NOMO-1 (cell line): ENCODE measurements at regions not wholly inside any gene's neighbourhood (a gene's known extent, or its start where the extent isn't known, plus 50 kb on each side); places are given as distances from the start of the nearest gene placed in this dataset.
"Not testable (repeated sequence)": the region's sequence is repeated elsewhere in the genome, so short reads cannot be mapped to it uniquely, and the experiment has no call there.

Experiments
- DNase-seq, 2 experiments: peaks; one replicate each; lab custom pipeline; 2025; ENCODE audit not compliant: unreplicated experiment in 2 of 2; lab: John Stamatoyannopoulos, UW

- DNase-seq, result no peak
Observed at GRCh38 chr20:26218301-26218700, 521.6 kb upstream of the ZNF337 start.

DNA sequence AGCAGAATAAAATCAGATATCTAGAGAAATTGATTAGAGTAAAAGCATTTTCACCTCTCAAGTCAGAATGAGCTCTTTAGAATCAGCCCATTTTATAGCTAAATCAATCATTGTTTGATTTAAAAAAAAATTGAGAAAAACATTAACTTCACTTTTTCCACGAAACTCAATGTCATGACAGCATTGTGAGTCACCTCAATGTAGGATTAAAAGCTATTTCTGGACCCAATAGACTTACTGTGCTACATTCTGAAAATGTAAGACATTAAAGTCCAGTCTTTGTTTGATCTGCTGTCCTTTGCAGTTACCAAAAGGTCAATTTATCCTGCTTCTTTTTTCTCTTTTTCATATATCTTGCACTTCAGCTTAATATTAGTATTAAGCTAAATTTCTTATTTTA is 519.4 kb upstream of the ZNF337 start:
- DNase-seq, result no peak

DNA sequence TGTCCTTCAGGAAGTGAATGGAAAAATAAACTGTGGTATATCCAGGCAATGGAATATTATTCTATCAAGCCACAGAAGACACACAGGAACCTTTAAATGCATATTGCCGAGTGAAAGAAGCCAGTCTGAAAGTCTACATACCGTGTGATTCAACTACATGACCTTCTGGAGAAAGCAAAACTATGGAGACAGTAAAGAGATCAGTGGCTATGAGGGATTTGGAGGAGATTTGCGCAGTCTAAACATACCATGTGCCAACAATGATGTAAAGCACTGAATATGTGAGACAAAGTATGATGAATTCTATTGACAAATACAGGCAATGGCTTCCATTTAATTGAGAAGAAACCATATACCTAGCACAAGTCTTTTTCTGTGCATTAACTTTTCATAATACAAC is 518.3 kb upstream of the ZNF337 start:
- DNase-seq, result no peak

GRCh38 chr20:26209171-26209941 is 512.7 kb upstream of the ZNF337 start:
- DNase-seq, result no peak

DNA sequence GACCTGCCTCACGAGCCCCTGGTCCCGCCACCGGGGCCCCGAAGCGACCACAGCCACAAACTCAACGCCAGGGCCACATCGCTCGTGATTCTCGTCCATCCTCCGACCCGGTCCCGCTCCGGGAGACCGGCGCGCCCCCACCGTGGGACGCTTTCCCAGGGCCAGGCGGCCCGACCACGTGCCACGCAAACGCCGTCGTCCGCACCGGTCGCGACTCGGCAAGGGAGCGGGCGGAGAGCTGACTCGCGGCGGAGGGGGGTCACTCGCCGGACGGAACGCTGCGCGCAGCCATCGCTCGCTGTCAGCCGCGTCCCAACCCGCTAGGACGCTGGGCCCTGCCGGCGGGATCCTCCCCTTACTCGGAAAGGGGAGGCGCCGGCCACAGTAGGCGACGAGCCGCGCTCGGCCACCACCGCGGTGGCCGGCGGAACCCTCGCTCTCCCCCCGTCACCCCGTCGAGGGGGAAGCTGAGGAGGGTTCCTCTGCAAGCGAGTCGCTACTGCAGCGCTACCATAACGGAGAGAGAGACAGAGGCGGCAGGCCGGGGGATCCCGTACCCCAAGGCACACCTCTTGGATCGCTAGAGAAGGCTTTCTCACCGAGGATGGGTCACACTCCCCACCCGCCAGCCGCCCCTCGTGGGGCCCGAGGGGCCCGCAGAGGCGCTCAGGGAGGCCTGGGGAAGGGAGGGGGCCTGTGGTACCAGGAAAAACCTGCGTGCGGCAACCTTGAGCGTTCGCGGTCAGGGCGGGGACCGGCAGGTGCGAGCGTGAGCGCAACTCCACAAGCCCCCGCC is 511.8 kb upstream of the ZNF337 start:
- DNase-seq, result no peak

GRCh38 chr20:26207967-26208295 is 511.3 kb upstream of the ZNF337 start:
- not testable (repeated sequence) for DNase-seq

- DNase-seq, result no peak
Observed at GRCh38 chr20:26207237-26207966, 510.7 kb upstream of the ZNF337 start.

DNA sequence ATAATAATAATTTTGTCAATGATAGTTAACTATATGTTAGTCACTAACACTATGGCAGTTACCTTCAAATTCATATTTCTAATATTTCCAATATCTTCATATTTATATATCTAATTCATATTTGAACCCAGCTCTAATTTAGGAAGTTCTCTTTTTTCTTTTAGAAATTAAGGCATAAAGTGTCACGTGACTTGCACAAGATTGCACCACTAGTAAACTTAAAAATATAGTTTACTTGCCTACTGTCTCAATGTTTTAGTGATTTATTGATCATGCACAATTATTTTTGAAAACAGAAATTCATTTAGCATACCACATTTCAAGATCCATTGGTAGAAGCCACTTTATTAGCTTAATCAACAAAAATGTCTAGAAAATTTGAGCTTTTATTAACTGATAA is 508.7 kb upstream of the ZNF337 start:
- DNase-seq, result no peak

GRCh38 chr20:26201026-26201425 is 504.4 kb upstream of the ZNF337 start:
- DNase-seq, result not testable (repeated sequence)

DNA sequence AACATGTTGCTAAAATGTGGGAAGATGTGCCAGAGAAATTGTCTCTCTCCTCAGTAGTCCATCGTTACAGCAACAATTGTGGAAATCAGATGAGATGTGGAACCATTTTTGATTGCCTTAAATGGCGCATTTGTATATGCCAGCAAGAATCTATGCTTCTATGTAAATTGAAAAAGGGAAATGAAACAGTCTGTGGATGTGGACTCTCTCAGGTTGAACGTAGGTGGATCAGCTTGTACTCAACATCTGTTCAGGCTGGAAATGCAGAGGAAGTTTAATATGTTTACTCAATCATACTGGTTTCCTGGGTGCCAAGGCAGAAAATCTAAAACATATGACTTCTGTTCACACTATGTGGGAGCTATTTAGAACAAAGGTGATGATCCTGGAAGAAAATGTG is 490.7 kb upstream of the ZNF337 start:
- DNase-seq, result not testable (repeated sequence)

GRCh38 chr20:26183720-26184119 is 487.1 kb upstream of the ZNF337 start:
- DNase-seq, result not testable (repeated sequence)

DNA sequence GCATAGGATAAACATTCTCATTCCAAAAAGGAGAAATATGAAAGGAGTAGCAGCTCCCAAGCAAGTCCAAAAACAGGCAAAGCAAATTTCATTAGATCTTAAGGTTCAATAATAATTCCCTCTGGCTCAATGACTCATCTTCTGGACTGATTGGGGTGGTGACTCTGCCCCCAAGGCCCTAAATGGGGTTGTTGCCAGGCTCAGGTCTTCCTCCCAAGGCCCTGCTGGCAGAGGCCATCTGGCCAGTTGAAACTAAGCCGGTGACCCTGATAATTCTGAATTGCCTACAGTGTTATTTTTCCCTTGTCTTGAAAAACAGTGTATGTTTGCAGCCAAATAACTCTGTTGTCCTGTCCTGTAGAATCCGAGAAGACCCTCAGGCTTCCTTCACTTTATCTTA is 484.7 kb upstream of the ZNF337 start:
- not testable (repeated sequence) for DNase-seq

- not testable (repeated sequence) for DNase-seq
Observed at GRCh38 chr20:26171875-26172274, 475.2 kb upstream of the ZNF337 start.

GRCh38 chr20:26169506-26169905 is 472.9 kb upstream of the ZNF337 start:
- no peak for DNase-seq

DNA sequence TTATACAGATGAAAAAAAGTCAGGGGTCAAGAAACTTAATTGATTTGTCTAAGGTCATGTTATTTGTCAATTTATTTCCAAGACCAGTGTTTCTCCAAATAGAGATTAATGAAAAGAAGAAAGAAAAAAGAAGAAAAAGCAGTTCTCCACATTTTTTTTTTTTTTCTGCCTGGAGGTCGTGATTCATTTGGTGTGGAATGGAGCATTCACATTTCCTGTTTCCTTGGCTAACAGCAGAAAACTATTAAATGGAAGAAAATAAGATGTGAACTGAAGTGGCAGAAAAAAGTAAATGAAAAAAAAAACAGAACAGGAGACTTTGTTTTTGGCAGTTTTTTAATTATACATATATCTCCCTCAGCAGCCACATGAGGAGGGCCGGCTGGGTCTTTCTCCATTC is 470.8 kb upstream of the ZNF337 start:
- DNase-seq, result no peak

GRCh38 chr20:26163890-26164289 is 467.2 kb upstream of the ZNF337 start:
- no peak for DNase-seq

GRCh38 chr20:26163151-26163550 is 466.5 kb upstream of the ZNF337 start:
- DNase-seq, result not testable (repeated sequence)

- DNase-seq, result not testable (repeated sequence)
Observed at GRCh38 chr20:26161741-26162140, 465.1 kb upstream of the ZNF337 start.

DNA sequence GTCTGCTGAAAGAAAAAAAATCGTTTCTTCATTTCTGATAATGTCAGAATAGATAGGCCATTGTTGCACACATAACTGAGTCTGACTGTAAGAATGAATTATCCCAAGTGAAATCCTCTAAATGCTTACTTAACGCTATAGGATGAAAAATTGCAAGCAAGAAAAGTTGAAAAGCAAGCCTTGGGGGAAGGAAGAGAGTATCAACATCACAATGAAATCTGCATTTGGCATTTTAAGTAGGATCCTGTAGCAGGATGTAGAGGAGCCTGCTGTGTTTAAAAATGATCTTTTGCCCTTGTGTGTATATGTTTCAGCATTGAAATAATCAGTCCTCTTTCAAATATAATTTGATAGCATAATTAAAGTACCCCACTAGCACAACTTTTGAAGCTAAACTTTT is 464.3 kb upstream of the ZNF337 start:
- DNase-seq, result not testable (repeated sequence)

DNA sequence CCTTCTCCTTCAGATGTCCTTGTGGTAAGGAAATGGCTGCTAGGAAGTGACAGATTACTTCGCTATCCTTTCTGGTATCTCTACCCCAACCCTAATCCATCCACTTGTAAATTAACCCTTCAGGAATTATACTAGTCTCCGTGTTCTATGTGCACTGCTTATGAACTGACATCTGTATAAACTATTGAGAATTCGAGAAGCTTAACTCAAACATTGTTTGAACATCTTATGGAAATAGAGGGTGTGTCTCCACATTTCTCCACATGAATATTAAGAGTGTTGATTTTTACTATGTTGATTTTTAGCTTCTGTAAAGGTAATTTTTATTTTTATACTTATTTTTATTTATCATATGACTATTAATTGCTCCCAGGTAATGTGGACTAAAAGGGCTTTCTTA is 457.6 kb upstream of the ZNF337 start:
- no peak for DNase-seq

DNA sequence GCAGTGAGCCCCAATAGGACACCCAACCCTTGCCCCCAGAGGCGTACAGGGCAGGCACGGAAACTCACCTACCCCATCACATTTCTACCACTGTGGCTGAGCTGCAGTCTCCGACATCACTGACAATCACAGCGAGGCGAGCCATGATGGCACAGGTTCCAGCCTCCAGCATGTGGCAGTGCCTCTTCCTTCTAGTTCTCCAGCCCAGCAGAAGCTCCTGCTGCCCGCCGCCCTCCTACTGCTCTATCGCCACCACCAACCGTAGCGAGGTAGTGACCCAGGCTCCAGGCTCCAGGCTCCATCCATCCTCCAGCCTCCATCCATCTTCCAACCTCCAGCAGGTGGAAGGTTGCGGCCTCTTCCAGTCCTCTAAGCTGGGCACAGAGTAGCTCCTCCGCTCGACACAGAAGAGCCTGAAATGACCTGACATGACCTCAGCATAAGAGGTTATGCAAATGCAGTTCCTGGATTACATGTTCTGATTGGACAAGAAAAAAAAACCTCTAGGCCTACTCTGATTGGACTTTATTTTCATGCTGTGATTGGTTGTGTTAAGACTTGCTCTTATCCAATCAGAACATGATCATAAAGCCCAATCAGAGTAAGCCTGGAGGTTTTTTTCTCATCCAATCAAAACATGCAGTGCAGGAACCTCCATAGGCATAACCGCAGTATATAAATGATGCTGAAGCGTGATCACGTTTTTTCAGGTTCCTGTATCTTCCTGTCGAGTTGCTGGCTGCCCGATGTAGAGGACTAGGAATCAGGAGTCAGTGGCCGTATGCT is 438.9 kb upstream of the ZNF337 start:
- DNase-seq, result no peak
